WTC11 (cell line): ENCODE measurements at regions not wholly inside any gene's neighbourhood (a gene's known extent, or its start where the extent isn't known, plus 50 kb on each side); places are given as distances from the start of the nearest gene placed in this dataset.

ENCODE experiments used
- ATAC-seq: fragments of 200-7000 bp; cut with Tn5 transposase; 2 replicates; pipeline ENCODE4 v1.10.0; 2021; ENCODE audit warnings: mild to moderate bottlenecking, moderate library complexity
- CTCF ChIA-PET: fragments of 300-600 bp; sonication (Branson Sonifier 250); formaldehyde crosslinking; loops from one replicate; lab custom pipeline; 2021; ENCODE audit warnings: antibody characterized with exemption; lab: Charles Lee
- POLR2A ChIA-PET: fragments of 350-600 bp; sonication (Branson Sonifier 250); formaldehyde crosslinking; loops from one replicate; lab custom pipeline; 2021; ENCODE audit warnings: antibody characterized with exemption; lab: Charles Lee
- DNase-seq: peaks from one replicate; pipeline ENCODE4 v3.0.0; 2021; ENCODE audit warnings: low spot score
- H3K27ac Mint-ChIP-seq: 2 replicates; pipeline ENCODE4 v1.8.0; 2021; ENCODE audit warnings: mixed read lengths
- H3K27me3 Mint-ChIP-seq: 2 replicates; pipeline ENCODE4 v1.8.0; 2021; ENCODE audit warnings: low read depth, mild to moderate bottlenecking, moderate library complexity, mixed read lengths
- H3K36me3 Mint-ChIP-seq: 2 replicates; pipeline ENCODE4 v1.8.0; 2021; ENCODE audit warnings: mixed read lengths
- H3K4me1 Mint-ChIP-seq: 2 replicates; pipeline ENCODE4 v1.8.0; 2022; ENCODE audit warnings: mixed read lengths
- H3K4me3 Mint-ChIP-seq: 2 replicates; pipeline ENCODE4 v1.8.0; 2021; ENCODE audit warnings: mild to moderate bottlenecking, moderate library complexity, mixed read lengths
- H3K9me3 Mint-ChIP-seq: 2 replicates; pipeline ENCODE4 v1.8.0; 2021; ENCODE audit warnings: mixed read lengths
- ELF4 ChIP-seq: sonication (generic); formaldehyde crosslinking; IDR thresholded peaks from 2 replicates; pipeline ENCODE4 v1.8.1; 2022; ENCODE audit warnings: low read depth, mild to moderate bottlenecking, moderate library complexity, missing genetic modification reagents
- ETV6 ChIP-seq: sonication (generic); formaldehyde crosslinking; IDR thresholded peaks from 2 replicates; pipeline ENCODE4 v1.8.1; 2022; ENCODE audit warnings: mild to moderate bottlenecking, missing genetic modification reagents
- FOXP1 ChIP-seq: sonication (generic); formaldehyde crosslinking; IDR thresholded peaks from 2 replicates; pipeline ENCODE4 v1.8.0; 2022; ENCODE audit warnings: missing genetic modification reagents, mild to moderate bottlenecking, moderate library complexity, borderline replicate concordance
- NFATC4 ChIP-seq: fragments of 250-450 bp; sonication (Bioruptor Pico); IDR thresholded peaks from 2 replicates; pipeline ENCODE4 v1.9.0; 2021; ENCODE audit warnings: mild to moderate bottlenecking
- NFYB ChIP-seq: sonication (generic); formaldehyde crosslinking; conservative IDR thresholded peaks from 2 replicates; pipeline ENCODE4 v1.8.0; 2022; ENCODE audit warnings: low read depth, missing genetic modification reagents
- NR2C2 ChIP-seq: sonication (generic); formaldehyde crosslinking; IDR thresholded peaks from 2 replicates; pipeline ENCODE4 v1.8.0; 2022; ENCODE audit warnings: mild to moderate bottlenecking, missing genetic modification reagents
- PRRX2 ChIP-seq: fragments of 250-450 bp; sonication (Bioruptor Pico); IDR thresholded peaks from 2 replicates; pipeline ENCODE4 v1.8.0; 2021; ENCODE audit warnings: mild to moderate bottlenecking
- TEAD1 ChIP-seq: sonication (generic); formaldehyde crosslinking; IDR thresholded peaks from 2 replicates; pipeline ENCODE4 v1.8.0; 2022; ENCODE audit warnings: mild to moderate bottlenecking, missing genetic modification reagents
- TP53 ChIP-seq: sonication (generic); formaldehyde crosslinking; IDR thresholded peaks from 2 replicates; pipeline ENCODE4 v1.8.1; 2023; ENCODE audit warnings: mild to moderate bottlenecking, missing genetic modification reagents
- ZNF121 ChIP-seq: sonication (generic); formaldehyde crosslinking; IDR thresholded peaks from 2 replicates; pipeline ENCODE4 v1.8.0; 2023; ENCODE audit warnings: missing genetic modification reagents
- ZNF219 ChIP-seq: sonication (generic); formaldehyde crosslinking; IDR thresholded peaks from 2 replicates; pipeline ENCODE4 v1.8.0; 2023; ENCODE audit warnings: missing genetic modification reagents, mild to moderate bottlenecking, borderline replicate concordance
- ZNF396 ChIP-seq: fragments of 250-450 bp; sonication (Bioruptor Pico); IDR thresholded peaks from 2 replicates; pipeline ENCODE4 v1.8.0; 2021; ENCODE audit warnings: mild to moderate bottlenecking, moderate library complexity, borderline replicate concordance
- TF ChIP-seq, protein P1 (sequence below): sonication (generic); formaldehyde crosslinking; IDR thresholded peaks from 2 replicates; pipeline ENCODE4 v1.8.0; 2023; ENCODE audit warnings: missing genetic modification reagents
- TF ChIP-seq, protein P2 (sequence below): sonication (generic); formaldehyde crosslinking; IDR thresholded peaks from 2 replicates; pipeline ENCODE4 v1.8.1; 2022; ENCODE audit warnings: mild to moderate bottlenecking, moderate library complexity, missing genetic modification reagents
- TF ChIP-seq, protein P3 (sequence below): sonication (generic); formaldehyde crosslinking; IDR thresholded peaks from 2 replicates; pipeline ENCODE4 v1.8.1; 2023; ENCODE audit warnings: mild to moderate bottlenecking, missing genetic modification reagents
- TF ChIP-seq, protein P4 (sequence below): sonication (generic); formaldehyde crosslinking; IDR thresholded peaks from 2 replicates; pipeline ENCODE4 v1.8.1; 2022; ENCODE audit warnings: missing genetic modification reagents, borderline replicate concordance
- TF ChIP-seq, protein P5 (sequence below): sonication (generic); formaldehyde crosslinking; IDR thresholded peaks from 2 replicates; pipeline ENCODE4 v1.8.1; 2023; ENCODE audit warnings: mild to moderate bottlenecking, missing genetic modification reagents, moderate library complexity
- TF ChIP-seq, protein P6 (sequence below): sonication (generic); formaldehyde crosslinking; IDR thresholded peaks from 2 replicates; pipeline ENCODE4 v1.8.1; 2023; ENCODE audit warnings: mild to moderate bottlenecking, missing genetic modification reagents
- TF ChIP-seq, protein P7 (sequence below): sonication (generic); formaldehyde crosslinking; IDR thresholded peaks from 2 replicates; pipeline ENCODE4 v1.8.0; 2022; ENCODE audit warnings: mild to moderate bottlenecking, missing genetic modification reagents

DNA sequence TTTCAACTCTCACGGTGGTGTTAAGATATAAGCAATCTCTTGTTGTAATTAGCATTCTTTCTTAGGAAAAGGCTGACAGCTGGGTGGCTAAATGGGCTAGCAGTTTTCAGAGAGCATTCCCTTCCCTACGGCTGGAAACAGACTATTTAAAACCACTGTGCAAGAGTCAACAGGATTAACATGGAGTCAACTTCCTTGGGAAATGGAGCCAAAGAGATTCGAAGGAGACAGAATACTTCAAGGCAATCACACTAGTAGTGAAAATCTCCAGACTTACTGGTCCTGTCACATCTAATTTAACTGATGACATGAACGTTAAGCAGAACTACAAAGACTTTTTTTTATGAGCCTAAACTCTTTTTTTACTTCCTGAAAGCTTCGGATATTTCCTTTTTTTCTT lies 453.3 kb upstream of the ITGA1 start:
- Mint-ChIP-seq H3K4me1 (peaks cover 18% of the 10 kb centered on the region), H3K9me3 (peaks cover 36% of the 10 kb centered on the region), H3K27ac (no peak overlapping the region), H3K4me3 (no peak overlapping the region), H3K36me3 (peaks cover 21% of the 10 kb centered on the region), H3K27me3 (no peaks in the 10 kb centered on the region)
- CTCF ChIA-PET, result no interaction called here
- POLR2A ChIA-PET, result no interaction called here
- DNase-seq (no peak), ATAC-seq (no peak)
- TF ChIP-seq ZNF396 (CRISPR knock-in tag) (no peak), ZNF219 (CRISPR knock-in tag) (no peak), NR2C2 (CRISPR knock-in tag) (no peak), FOXP1 (CRISPR knock-in tag) (no peak), TEAD1 (CRISPR knock-in tag) (no peak), TP53 (CRISPR knock-in tag) (no peak), NFATC4 (CRISPR knock-in tag) (no peak), ETV6 (no peak), ELF4 (no peak)
- TF ChIP-seq, protein P1, sequence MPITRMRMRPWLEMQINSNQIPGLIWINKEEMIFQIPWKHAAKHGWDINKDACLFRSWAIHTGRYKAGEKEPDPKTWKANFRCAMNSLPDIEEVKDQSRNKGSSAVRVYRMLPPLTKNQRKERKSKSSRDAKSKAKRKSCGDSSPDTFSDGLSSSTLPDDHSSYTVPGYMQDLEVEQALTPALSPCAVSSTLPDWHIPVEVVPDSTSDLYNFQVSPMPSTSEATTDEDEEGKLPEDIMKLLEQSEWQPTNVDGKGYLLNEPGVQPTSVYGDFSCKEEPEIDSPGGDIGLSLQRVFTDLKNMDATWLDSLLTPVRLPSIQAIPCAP (CRISPR knock-in tag), result no peak

DNA sequence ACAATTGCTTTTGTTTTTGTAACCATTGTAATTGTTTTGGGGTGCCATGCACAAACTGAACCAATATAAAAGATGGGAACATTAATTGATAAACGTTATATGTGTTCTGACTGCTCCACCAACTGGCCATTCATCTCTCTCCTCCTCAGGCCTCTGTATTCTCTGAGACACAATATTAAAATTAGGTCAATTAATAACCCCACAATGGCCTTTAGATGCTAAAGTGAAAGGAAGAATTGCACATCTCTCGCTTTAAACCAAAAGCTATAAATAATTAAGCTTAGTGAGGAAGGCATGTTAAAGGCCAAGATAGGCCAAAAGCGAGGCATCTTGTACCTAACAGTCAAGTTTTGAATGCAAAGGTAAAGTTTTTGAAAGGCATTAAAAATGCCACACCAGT lies 448.4 kb upstream of the ITGA1 start:
- no peak for TF ChIP-seq ELF4
- no peak for TF ChIP-seq PRRX2 (CRISPR knock-in tag)
- TF ChIP-seq, protein P2, sequence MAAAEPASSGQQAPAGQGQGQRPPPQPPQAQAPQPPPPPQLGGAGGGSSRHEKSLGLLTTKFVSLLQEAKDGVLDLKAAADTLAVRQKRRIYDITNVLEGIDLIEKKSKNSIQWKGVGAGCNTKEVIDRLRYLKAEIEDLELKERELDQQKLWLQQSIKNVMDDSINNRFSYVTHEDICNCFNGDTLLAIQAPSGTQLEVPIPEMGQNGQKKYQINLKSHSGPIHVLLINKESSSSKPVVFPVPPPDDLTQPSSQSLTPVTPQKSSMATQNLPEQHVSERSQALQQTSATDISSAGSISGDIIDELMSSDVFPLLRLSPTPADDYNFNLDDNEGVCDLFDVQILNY (CRISPR knock-in tag), result no peak
- TF ChIP-seq, protein P3, sequence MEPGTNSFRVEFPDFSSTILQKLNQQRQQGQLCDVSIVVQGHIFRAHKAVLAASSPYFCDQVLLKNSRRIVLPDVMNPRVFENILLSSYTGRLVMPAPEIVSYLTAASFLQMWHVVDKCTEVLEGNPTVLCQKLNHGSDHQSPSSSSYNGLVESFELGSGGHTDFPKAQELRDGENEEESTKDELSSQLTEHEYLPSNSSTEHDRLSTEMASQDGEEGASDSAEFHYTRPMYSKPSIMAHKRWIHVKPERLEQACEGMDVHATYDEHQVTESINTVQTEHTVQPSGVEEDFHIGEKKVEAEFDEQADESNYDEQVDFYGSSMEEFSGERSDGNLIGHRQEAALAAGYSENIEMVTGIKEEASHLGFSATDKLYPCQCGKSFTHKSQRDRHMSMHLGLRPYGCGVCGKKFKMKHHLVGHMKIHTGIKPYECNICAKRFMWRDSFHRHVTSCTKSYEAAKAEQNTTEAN (CRISPR knock-in tag), result no peak
- TF ChIP-seq, protein P4, sequence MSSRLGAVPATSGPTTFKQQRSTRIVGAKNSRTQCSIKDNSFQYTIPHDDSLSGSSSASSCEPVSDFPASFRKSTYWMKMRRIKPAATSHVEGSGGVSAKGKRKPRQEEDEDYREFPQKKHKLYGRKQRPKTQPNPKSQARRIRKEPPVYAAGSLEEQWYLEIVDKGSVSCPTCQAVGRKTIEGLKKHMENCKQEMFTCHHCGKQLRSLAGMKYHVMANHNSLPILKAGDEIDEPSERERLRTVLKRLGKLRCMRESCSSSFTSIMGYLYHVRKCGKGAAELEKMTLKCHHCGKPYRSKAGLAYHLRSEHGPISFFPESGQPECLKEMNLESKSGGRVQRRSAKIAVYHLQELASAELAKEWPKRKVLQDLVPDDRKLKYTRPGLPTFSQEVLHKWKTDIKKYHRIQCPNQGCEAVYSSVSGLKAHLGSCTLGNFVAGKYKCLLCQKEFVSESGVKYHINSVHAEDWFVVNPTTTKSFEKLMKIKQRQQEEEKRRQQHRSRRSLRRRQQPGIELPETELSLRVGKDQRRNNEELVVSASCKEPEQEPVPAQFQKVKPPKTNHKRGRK (CRISPR knock-in tag), result no peak
- TF ChIP-seq, protein P5, sequence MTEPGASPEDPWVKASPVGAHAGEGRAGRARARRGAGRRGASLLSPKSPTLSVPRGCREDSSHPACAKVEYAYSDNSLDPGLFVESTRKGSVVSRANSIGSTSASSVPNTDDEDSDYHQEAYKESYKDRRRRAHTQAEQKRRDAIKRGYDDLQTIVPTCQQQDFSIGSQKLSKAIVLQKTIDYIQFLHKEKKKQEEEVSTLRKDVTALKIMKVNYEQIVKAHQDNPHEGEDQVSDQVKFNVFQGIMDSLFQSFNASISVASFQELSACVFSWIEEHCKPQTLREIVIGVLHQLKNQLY (CRISPR knock-in tag), result no peak
- no peak for TF ChIP-seq ZNF121 (CRISPR knock-in tag)
- DNase-seq (no peak), ATAC-seq (no peak)
- Mint-ChIP-seq H3K36me3 (peaks cover 14% of the 10 kb centered on the region), H3K9me3 (peaks cover 21% of the 10 kb centered on the region), H3K4me3 (no peak overlapping the region), H3K27ac (no peak overlapping the region), H3K27me3 (no peaks in the 10 kb centered on the region), H3K4me1 (peaks cover 15% of the 10 kb centered on the region)
- CTCF ChIA-PET, result no interaction called here
- POLR2A ChIA-PET, result no interaction called here

DNA sequence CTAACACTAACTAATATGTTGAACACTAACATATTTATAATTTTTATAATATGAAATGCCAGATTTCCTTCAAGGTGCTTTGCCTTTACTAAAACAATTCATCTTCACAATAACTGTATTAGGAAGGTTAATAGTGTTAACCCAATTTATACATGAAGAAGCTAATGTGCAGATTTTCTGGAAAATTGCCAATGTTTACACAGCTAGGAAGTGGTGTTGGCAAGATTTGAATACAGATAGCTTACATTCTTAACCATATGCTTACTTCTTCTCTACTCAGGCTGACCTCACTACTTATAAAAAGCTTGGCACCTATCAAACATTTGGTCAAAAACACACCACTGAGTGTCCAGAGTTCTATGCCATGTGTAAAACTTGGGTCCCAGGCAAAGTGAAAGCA lies 445.4 kb upstream of the ITGA1 start:
- Mint-ChIP-seq H3K4me3 (no peak overlapping the region), H3K27me3 (no peaks in the 10 kb centered on the region), H3K4me1 (peaks cover 11% of the 10 kb centered on the region), H3K27ac (no peak overlapping the region), H3K36me3 (no peaks in the 10 kb centered on the region), H3K9me3 (peaks cover 4% of the 10 kb centered on the region; the same call in 1 of the 2 replicates)
- DNase-seq (no peak), ATAC-seq (no peak)
- CTCF ChIA-PET, result no interaction called here
- POLR2A ChIA-PET, result no interaction called here
- TF ChIP-seq NFYB (CRISPR knock-in tag) (no peak), NFATC4 (CRISPR knock-in tag) (no peak)
- TF ChIP-seq, protein P3 (CRISPR knock-in tag), result no peak
- TF ChIP-seq, protein P6, sequence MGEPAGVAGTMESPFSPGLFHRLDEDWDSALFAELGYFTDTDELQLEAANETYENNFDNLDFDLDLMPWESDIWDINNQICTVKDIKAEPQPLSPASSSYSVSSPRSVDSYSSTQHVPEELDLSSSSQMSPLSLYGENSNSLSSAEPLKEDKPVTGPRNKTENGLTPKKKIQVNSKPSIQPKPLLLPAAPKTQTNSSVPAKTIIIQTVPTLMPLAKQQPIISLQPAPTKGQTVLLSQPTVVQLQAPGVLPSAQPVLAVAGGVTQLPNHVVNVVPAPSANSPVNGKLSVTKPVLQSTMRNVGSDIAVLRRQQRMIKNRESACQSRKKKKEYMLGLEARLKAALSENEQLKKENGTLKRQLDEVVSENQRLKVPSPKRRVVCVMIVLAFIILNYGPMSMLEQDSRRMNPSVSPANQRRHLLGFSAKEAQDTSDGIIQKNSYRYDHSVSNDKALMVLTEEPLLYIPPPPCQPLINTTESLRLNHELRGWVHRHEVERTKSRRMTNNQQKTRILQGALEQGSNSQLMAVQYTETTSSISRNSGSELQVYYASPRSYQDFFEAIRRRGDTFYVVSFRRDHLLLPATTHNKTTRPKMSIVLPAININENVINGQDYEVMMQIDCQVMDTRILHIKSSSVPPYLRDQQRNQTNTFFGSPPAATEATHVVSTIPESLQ (CRISPR knock-in tag), result no peak
- TF ChIP-seq, protein P7, sequence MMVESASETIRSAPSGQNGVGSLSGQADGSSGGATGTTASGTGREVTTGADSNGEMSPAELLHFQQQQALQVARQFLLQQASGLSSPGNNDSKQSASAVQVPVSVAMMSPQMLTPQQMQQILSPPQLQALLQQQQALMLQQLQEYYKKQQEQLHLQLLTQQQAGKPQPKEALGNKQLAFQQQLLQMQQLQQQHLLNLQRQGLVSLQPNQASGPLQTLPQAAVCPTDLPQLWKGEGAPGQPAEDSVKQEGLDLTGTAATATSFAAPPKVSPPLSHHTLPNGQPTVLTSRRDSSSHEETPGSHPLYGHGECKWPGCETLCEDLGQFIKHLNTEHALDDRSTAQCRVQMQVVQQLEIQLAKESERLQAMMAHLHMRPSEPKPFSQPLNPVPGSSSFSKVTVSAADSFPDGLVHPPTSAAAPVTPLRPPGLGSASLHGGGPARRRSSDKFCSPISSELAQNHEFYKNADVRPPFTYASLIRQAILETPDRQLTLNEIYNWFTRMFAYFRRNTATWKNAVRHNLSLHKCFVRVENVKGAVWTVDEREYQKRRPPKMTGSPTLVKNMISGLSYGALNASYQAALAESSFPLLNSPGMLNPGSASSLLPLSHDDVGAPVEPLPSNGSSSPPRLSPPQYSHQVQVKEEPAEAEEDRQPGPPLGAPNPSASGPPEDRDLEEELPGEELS (CRISPR knock-in tag), result no peak
